CD14-positive monocyte (primary cell): ENCODE measurements at regions not wholly inside any gene's neighbourhood (a gene's known extent, or its start where the extent isn't known, plus 50 kb on each side); places are given as distances from the start of the nearest gene placed in this dataset.

Experiments used
- DNase-seq, 3 donors: peaks; one replicate each; pipeline ENCODE4 v3.0.0-alpha.2; 2011 to 2022
- H2AFZ ChIP-seq: 2 replicates; pipeline ENCODE4 v1.6.0; 2012; ENCODE audit warnings: mild to moderate bottlenecking, low read depth, low read length, inconsistent platforms; ENCODE audit not compliant: insufficient read depth, poor library complexity, severe bottlenecking
- H3K27ac ChIP-seq, 2 donors: 1 replicate in 1 of 2; 2 replicates in 1 of 2; pipeline ENCODE4 v1.5.1; 2012 to 2013; ENCODE audit warnings: low read length in 2 of 2, control low read depth in 1 of 2, inconsistent platforms in 1 of 2, low read depth in 1 of 2, mild to moderate bottlenecking in 1 of 2
- H3K27me3 ChIP-seq, 2 donors: one replicate each; pipeline versions ENCODE4 v1.6.0 to v1.6.1; 2011 to 2013; ENCODE audit warnings: low read length in 2 of 2; ENCODE audit not compliant: control insufficient read depth in 2 of 2, insufficient read depth in 2 of 2
- H3K36me3 ChIP-seq, 2 donors: replicated peaks in 1 of 2; 1 replicate in 1 of 2; 2 replicates in 1 of 2; pipeline versions ENCODE4 v1.5.1 to v1.6.1; 2012 to 2013; ENCODE audit warnings: low read length in 2 of 2, control low read depth in 1 of 2, inconsistent platforms in 1 of 2, mild to moderate bottlenecking in 1 of 2; ENCODE audit not compliant: insufficient read depth in 2 of 2, control insufficient read depth in 1 of 2
- H3K4me1 ChIP-seq, 2 donors: 1 replicate in 1 of 2; 2 replicates in 1 of 2; pipeline versions ENCODE4 v1.5.1 to v1.6.1; 2012 to 2013; ENCODE audit warnings: low read length in 2 of 2, control low read depth in 1 of 2, inconsistent platforms in 1 of 2, mild to moderate bottlenecking in 1 of 2, moderate library complexity in 1 of 2; ENCODE audit not compliant: insufficient read depth in 2 of 2, control insufficient read depth in 1 of 2
- H3K4me2 ChIP-seq: replicated peaks from 2 replicates; pipeline ENCODE3; 2012; ENCODE audit warnings: low read length, moderate library complexity, mild to moderate bottlenecking; ENCODE audit not compliant: poor library complexity, severe bottlenecking; ENCODE audit errors: extremely low read depth
- H3K4me3 ChIP-seq, 3 experiments: fragments of 200-600 bp in 1 of 3; sonication (generic) in 1 of 3; replicated peaks in 1 of 3; 1 replicate in 2 of 3; 2 replicates in 1 of 3; pipeline ENCODE4 v1.5.1; 2011 to 2013; ENCODE audit warnings: low read length in 3 of 3, mild to moderate bottlenecking in 3 of 3, control low read depth in 2 of 3, low read depth in 2 of 3, inconsistent platforms in 1 of 3, moderate library complexity in 1 of 3
- H3K79me2 ChIP-seq: 2 replicates; pipeline ENCODE4 v1.6.0; 2012; ENCODE audit warnings: mild to moderate bottlenecking, control low read depth, inconsistent platforms, low read length, moderate library complexity; ENCODE audit not compliant: insufficient read depth
- H3K9ac ChIP-seq: 2 replicates; pipeline ENCODE4 v1.6.0; 2017; ENCODE audit warnings: low read length, mild to moderate bottlenecking; ENCODE audit not compliant: insufficient read depth, poor library complexity, severe bottlenecking
- H3K9me3 ChIP-seq, 2 donors: replicated peaks in 1 of 2; 1 replicate in 1 of 2; 2 replicates in 1 of 2; pipeline versions ENCODE4 v1.5.1 to v1.6.1; 2012 to 2013; ENCODE audit warnings: low read length in 2 of 2, control low read depth in 1 of 2; ENCODE audit not compliant: control insufficient read depth in 1 of 2, insufficient read depth in 1 of 2
- H4K20me1 ChIP-seq: 2 replicates; pipeline ENCODE4 v1.6.0; 2012; ENCODE audit warnings: mild to moderate bottlenecking, low read length, control low read depth, moderate library complexity; ENCODE audit not compliant: insufficient read depth
- H3K27ac Mint-ChIP-seq, 7 donors: one replicate each; pipeline ENCODE4 v1.8.0; 2020; ENCODE audit warnings: mild to moderate bottlenecking in 7 of 7, mixed read lengths in 7 of 7, moderate library complexity in 6 of 7, inconsistent platforms in 2 of 7
- H3K27me3 Mint-ChIP-seq, 3 donors: one replicate each; pipeline ENCODE4 v1.8.0; 2021 to 2022; ENCODE audit warnings: low read depth in 3 of 3, mild to moderate bottlenecking in 3 of 3, mixed read lengths in 3 of 3, moderate library complexity in 3 of 3, inconsistent platforms in 1 of 3
- H3K36me3 Mint-ChIP-seq, 2 donors: one replicate each; pipeline ENCODE4 v1.8.0; 2020; ENCODE audit warnings: mixed read lengths in 2 of 2, inconsistent platforms in 1 of 2, mild to moderate bottlenecking in 1 of 2
- H3K4me1 Mint-ChIP-seq: one replicate; pipeline ENCODE4 v1.8.0; 2020; ENCODE audit warnings: mild to moderate bottlenecking, mixed read lengths
- H3K4me3 Mint-ChIP-seq, 2 donors: one replicate each; pipeline ENCODE4 v1.8.0; 2020; ENCODE audit warnings: mild to moderate bottlenecking in 2 of 2, mixed read lengths in 2 of 2, moderate library complexity in 1 of 2
- H3K9me3 Mint-ChIP-seq, 7 donors: one replicate each; pipeline ENCODE4 v1.8.0; 2020 to 2022; ENCODE audit warnings: mixed read lengths in 7 of 7, mild to moderate bottlenecking in 6 of 7, moderate library complexity in 6 of 7, inconsistent platforms in 2 of 7
- CTCF ChIP-seq: fragments of 200-600 bp; IDR thresholded peaks from one replicate; pipeline ENCODE4 v1.8.0; 2022; ENCODE audit warnings: antibody characterized with exemption, mild to moderate bottlenecking
- WGBS: methylation state at CpG from one replicate; pipeline ENCODE4 v1.1.5; 2013; ENCODE audit warnings: missing lambda C conversion rate; ENCODE audit not compliant: insufficient coverage; 5-methylcytosine and 5-hydroxymethylcytosine counted together
- intact Hi-C, 2 donors: fragments of 100-400 bp; cut with micrococcal nuclease; formaldehyde crosslinking; loops; one replicate each; pipeline versions ENCODE4 v1.15.0 to v1.15.1; 2023

GRCh38 chr5:86371061-86371460 is 246.7 kb upstream of the COX7C start:
- H3K9me3 ChIP-seq, result peaks cover 0 to under 1% of the 10 kb centered on the region in 2 donors
- H3K36me3 ChIP-seq, result no peaks in the 10 kb centered on the region
- no peak overlapping the region for H3K27ac ChIP-seq
- Mint-ChIP-seq H3K4me3 (no peak overlapping the region), H3K27ac (no peak overlapping the region), H3K36me3 (no peaks in the 10 kb centered on the region), H3K27me3 (no peaks in the 10 kb centered on the region), H3K4me1 (no peaks in the 10 kb centered on the region), H3K9me3 (peaks cover 0 to 5% (median 0%) of the 10 kb centered on the region in 7 donors)
- no peak for TF ChIP-seq CTCF
- H3K4me1 ChIP-seq, result no peaks in the 10 kb centered on the region
- no peak overlapping the region for H3K4me3 ChIP-seq
- no peak overlapping the region for H3K9ac ChIP-seq
- H3K4me2 ChIP-seq, result no peak overlapping the region
- no peaks in the 10 kb centered on the region for H3K27me3 ChIP-seq
- no peaks in the 10 kb centered on the region for H4K20me1 ChIP-seq
- no peak for DNase-seq
- H2AFZ ChIP-seq, result no peak overlapping the region
- intact Hi-C loops, result no loop called here
- H3K79me2 ChIP-seq, result no peaks in the 10 kb centered on the region

DNA sequence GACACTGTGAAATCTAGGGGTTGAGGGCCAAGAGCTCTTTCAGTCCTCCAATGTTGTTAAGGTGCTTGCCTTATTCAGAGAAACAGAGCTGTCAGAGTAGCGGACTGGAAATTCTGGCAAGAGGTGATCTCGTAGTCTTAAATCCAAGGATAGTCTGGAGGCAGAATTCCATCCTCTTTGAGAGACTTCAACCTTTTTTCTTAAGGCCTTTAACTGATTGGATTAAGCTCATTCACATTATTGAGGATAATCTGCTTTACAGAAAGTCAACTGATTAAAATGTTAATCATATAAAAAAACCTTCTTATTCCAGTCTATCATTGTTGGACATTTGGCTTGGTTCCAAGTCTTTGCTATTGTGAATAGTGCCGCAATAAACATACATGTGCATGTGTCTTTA is 243.1 kb upstream of the COX7C start:
- Histone ChIP-seq H3K36me3 (no peaks in the 10 kb centered on the region), H2AFZ (no peak overlapping the region), H3K9ac (no peak overlapping the region), H3K79me2 (no peaks in the 10 kb centered on the region), H3K27ac (no peak overlapping the region), H3K4me3 (no peak overlapping the region), H3K4me2 (no peak overlapping the region), H3K27me3 (no peaks in the 10 kb centered on the region), H3K4me1 (no peaks in the 10 kb centered on the region), H4K20me1 (no peaks in the 10 kb centered on the region), H3K9me3 (peaks cover 0 to 3% of the 10 kb centered on the region in 2 donors)
- intact Hi-C loops, result no loop called here
- Mint-ChIP-seq H3K4me3 (no peak overlapping the region), H3K36me3 (no peaks in the 10 kb centered on the region), H3K27me3 (no peaks in the 10 kb centered on the region), H3K9me3 (peaks cover 0 to 5% (median 0%) of the 10 kb centered on the region in 7 donors), H3K4me1 (no peaks in the 10 kb centered on the region), H3K27ac (no peak overlapping the region)
- TF ChIP-seq CTCF, result no peak
- no peak for DNase-seq
- WGBS, result 100% methylated on average over 1 of the region's 3 CpGs
